ENCODE measurements at regions not wholly inside any gene's neighbourhood (a gene's known extent, or its start where the extent isn't known, plus 50 kb on each side); places are given as distances from the start of the nearest gene placed in this dataset.

DNA sequence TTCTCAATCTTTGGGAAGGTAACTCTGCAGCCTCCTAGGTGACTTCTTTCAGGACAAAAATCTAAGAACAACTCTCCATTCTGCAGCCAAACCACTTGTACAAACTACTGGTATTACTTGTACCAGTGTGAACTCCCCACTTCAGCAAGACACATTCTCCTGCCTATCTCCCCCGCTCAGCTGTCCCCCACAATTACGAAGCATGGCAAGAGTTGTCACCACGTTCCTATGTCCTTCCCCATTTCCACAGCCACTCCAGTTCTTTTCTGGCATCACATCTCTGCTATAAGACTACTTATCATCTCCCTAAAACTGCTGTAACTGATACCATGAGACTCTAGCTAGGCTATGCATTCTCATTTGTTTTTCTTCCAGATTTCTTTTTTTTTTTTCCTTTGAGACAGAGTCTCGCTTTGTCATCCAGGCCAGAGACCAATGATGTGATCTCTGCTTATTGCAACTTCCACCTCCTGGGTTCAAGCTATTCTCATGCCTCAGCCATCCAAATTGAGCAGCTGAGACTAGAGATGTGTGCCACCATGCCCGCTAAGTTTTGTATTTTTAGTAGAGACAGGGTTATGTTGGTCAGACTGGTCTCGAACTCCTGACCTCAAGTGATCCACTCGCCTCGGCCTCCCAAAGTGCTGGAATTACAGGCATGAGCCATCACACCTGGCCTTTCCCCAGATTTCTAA, 71.9 kb upstream of the CDON start:
- H3K27me3 Mint-ChIP-seq (ENCODE audit: insufficient read depth, low read depth, poor library complexity): peaks cover 9% of the 10 kb centered on the region
- H3K4me1 ChIP-seq (ENCODE audit: insufficient read depth): peaks cover 16% of the 10 kb centered on the region
- no peak for ATAC-seq

DNA sequence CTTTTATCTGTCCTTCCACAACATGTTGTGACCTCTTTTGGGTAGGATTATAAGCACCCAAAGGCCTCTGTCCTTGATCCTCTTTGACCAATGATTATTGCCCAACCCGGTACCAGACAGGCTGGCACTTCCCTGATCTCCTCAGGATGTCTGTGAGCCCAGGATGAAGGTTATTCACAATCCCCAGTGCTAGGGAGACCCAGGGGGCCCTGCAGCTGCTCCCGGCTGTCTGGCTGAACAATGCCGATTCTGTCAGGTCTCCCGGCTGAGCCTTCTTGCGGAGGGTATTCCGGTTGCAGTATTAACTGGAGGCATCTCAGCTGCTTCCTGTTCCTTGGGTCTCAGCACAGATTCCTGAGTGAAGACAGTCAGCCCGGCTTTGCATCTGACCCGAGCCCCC, 71.2 kb upstream of the CDON start:
- Histone ChIP-seq H3K4me2 (no peak overlapping the region), H3K4me3 (no peak overlapping the region), H3K4me1 (ENCODE audit: insufficient read depth) (peaks cover 9% of the 10 kb centered on the region), H3F3A (replicated peaks; ENCODE audit: low read depth) (no peaks in the 10 kb centered on the region), H3K27me3 (ENCODE audit: insufficient read depth) (no peaks in the 10 kb centered on the region), H3K27ac (ENCODE audit: low read depth) (no peak overlapping the region), H3K36me3 (ENCODE audit: insufficient read depth) (no peaks in the 10 kb centered on the region), H4K20me1 (replicated peaks; ENCODE audit: insufficient read depth) (no peaks in the 10 kb centered on the region), H3K9me2 (ENCODE audit: insufficient read depth) (peaks cover 4% of the 10 kb centered on the region; the same call in 1 of the 2 replicates), H3K79me2 (replicated peaks; ENCODE audit: insufficient read depth) (no peaks in the 10 kb centered on the region), H2AFZ (no peak overlapping the region)
- ATAC-seq: peak; percentile 47
- Mint-ChIP-seq H3K36me3 (ENCODE audit: low read depth) (no peaks in the 10 kb centered on the region), H3K9me3 (no peaks in the 10 kb centered on the region), H3K4me3 (no peak overlapping the region), H3K27ac (no peak overlapping the region), H3K4me1 (peaks cover 52% of the 10 kb centered on the region), H3K27me3 (ENCODE audit: insufficient read depth, low read depth, poor library complexity) (peaks cover 11% of the 10 kb centered on the region)
- DNase-seq (ENCODE audit: low spot score): no peak
- no peak for TF ChIP-seq CREB1 (CRISPR knock-in tag; IDR thresholded peaks at IDR 0.05; ENCODE audit: low read depth)
- TF ChIP-seq, protein P1, sequence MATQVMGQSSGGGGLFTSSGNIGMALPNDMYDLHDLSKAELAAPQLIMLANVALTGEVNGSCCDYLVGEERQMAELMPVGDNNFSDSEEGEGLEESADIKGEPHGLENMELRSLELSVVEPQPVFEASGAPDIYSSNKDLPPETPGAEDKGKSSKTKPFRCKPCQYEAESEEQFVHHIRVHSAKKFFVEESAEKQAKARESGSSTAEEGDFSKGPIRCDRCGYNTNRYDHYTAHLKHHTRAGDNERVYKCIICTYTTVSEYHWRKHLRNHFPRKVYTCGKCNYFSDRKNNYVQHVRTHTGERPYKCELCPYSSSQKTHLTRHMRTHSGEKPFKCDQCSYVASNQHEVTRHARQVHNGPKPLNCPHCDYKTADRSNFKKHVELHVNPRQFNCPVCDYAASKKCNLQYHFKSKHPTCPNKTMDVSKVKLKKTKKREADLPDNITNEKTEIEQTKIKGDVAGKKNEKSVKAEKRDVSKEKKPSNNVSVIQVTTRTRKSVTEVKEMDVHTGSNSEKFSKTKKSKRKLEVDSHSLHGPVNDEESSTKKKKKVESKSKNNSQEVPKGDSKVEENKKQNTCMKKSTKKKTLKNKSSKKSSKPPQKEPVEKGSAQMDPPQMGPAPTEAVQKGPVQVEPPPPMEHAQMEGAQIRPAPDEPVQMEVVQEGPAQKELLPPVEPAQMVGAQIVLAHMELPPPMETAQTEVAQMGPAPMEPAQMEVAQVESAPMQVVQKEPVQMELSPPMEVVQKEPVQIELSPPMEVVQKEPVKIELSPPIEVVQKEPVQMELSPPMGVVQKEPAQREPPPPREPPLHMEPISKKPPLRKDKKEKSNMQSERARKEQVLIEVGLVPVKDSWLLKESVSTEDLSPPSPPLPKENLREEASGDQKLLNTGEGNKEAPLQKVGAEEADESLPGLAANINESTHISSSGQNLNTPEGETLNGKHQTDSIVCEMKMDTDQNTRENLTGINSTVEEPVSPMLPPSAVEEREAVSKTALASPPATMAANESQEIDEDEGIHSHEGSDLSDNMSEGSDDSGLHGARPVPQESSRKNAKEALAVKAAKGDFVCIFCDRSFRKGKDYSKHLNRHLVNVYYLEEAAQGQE (IDR thresholded peaks at IDR 0.05; ENCODE audit: unreplicated experiment): no peak
- TF ChIP-seq STAT1 (IDR thresholded peaks at IDR 0.05; ENCODE audit: unreplicated experiment): no peak
- no peak for TF ChIP-seq ZNF114 (CRISPR knock-in tag; IDR thresholded peaks at IDR 0.05)
- TF ChIP-seq, protein P2, sequence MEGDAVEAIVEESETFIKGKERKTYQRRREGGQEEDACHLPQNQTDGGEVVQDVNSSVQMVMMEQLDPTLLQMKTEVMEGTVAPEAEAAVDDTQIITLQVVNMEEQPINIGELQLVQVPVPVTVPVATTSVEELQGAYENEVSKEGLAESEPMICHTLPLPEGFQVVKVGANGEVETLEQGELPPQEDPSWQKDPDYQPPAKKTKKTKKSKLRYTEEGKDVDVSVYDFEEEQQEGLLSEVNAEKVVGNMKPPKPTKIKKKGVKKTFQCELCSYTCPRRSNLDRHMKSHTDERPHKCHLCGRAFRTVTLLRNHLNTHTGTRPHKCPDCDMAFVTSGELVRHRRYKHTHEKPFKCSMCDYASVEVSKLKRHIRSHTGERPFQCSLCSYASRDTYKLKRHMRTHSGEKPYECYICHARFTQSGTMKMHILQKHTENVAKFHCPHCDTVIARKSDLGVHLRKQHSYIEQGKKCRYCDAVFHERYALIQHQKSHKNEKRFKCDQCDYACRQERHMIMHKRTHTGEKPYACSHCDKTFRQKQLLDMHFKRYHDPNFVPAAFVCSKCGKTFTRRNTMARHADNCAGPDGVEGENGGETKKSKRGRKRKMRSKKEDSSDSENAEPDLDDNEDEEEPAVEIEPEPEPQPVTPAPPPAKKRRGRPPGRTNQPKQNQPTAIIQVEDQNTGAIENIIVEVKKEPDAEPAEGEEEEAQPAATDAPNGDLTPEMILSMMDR (conservative IDR thresholded peaks at IDR 0.05; ENCODE audit: low read depth in 2 of 2): no peak
- TF ChIP-seq ZNF331 (CRISPR knock-in tag; IDR thresholded peaks at IDR 0.05; ENCODE audit: low read depth): no peak

More for the DNA sequence above, 71.9 kb upstream of the CDON start:
- H3K4me3 ChIP-seq: no peak overlapping the region
- TF ChIP-seq STAT1 (IDR thresholded peaks at IDR 0.05; ENCODE audit: unreplicated experiment): no peak
- H3K27ac ChIP-seq (ENCODE audit: low read depth): no peak overlapping the region
- no peaks in the 10 kb centered on the region for H3K27me3 ChIP-seq (ENCODE audit: insufficient read depth)
- H3F3A ChIP-seq (replicated peaks; ENCODE audit: low read depth): no peaks in the 10 kb centered on the region
- no peak overlapping the region for H3K27ac Mint-ChIP-seq
- DNase-seq (ENCODE audit: low spot score): no peak
- no peaks in the 10 kb centered on the region for H3K36me3 ChIP-seq (ENCODE audit: insufficient read depth)
- H3K4me1 Mint-ChIP-seq: peaks cover 58% of the 10 kb centered on the region
- H3K79me2 ChIP-seq (replicated peaks; ENCODE audit: insufficient read depth): no peaks in the 10 kb centered on the region
- no peaks in the 10 kb centered on the region for H3K36me3 Mint-ChIP-seq (ENCODE audit: low read depth)
- peaks cover 4% of the 10 kb centered on the region; the same call in 1 of the 2 replicates for H3K9me2 ChIP-seq (ENCODE audit: insufficient read depth)
- H3K4me3 Mint-ChIP-seq: no peak overlapping the region
- no peaks in the 10 kb centered on the region for H4K20me1 ChIP-seq (replicated peaks; ENCODE audit: insufficient read depth)
- no peak overlapping the region for H2AFZ ChIP-seq
- no peaks in the 10 kb centered on the region for H3K9me3 Mint-ChIP-seq
- H3K4me2 ChIP-seq: no peak overlapping the region
